Stimulated activated naive B cell treated with anti-CD40 and anti-IgM and Interleukin-4, amounts not matched to agents 10 μg/mL and 1 μg/mL and 100 μg/mL, for 72 hours (primary cell): ENCODE measurements at regions not wholly inside any gene's neighbourhood (a gene's known extent, or its start where the extent isn't known, plus 50 kb on each side); places are given as distances from the start of the nearest gene placed in this dataset.

Experiments
- ATAC-seq, 2 donors: fragments of 150-1000 bp; cut with Tn5 transposase; replicated peaks; 2 replicates each; pipeline ENCODE4 v1.10.0; 2021; ENCODE audit warnings: moderate library complexity in 1 of 2
- DNase-seq: peaks from one replicate; pipeline ENCODE4 v3.0.0; 2021
- H3K27ac Mint-ChIP-seq: one replicate; pipeline ENCODE4 v1.8.0; 2022; ENCODE audit warnings: mild to moderate bottlenecking, mixed read lengths
- H3K27me3 Mint-ChIP-seq, 2 donors: one replicate each; pipeline ENCODE4 v1.8.0; 2022; ENCODE audit warnings: mixed read lengths in 2 of 2
- H3K36me3 Mint-ChIP-seq, 2 donors: one replicate each; pipeline ENCODE4 v1.8.0; 2022; ENCODE audit warnings: mixed read lengths in 2 of 2, mild to moderate bottlenecking in 1 of 2
- H3K4me1 Mint-ChIP-seq, 2 donors: one replicate each; pipeline ENCODE4 v1.8.0; 2022; ENCODE audit warnings: mixed read lengths in 2 of 2, mild to moderate bottlenecking in 1 of 2
- H3K4me3 Mint-ChIP-seq, 2 donors: one replicate each; pipeline ENCODE4 v1.8.0; 2022; ENCODE audit warnings: mild to moderate bottlenecking in 2 of 2, mixed read lengths in 2 of 2, moderate library complexity in 1 of 2
- H3K9me3 Mint-ChIP-seq, 2 donors: one replicate each; pipeline ENCODE4 v1.8.0; 2022; ENCODE audit warnings: mixed read lengths in 2 of 2, mild to moderate bottlenecking in 1 of 2

DNA sequence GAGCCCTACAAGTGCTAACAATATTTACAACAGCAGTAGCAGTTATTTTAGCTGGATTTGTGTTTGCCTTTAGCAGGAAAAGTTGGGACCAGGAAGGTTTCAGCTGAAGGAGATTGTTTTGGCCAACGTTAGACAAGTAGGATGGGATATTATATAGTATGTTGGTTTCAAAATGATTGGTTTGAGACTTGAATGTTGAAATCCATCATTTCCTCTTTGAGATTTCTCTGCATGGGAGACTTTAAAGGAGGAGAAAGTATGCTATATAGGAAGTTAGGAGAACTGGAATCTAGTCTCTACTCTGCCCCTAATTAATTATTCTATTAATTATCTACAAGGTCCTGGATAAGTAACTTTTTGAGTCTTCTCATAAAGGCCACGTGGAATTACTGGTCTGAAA, 263.8 kb downstream of the PTEN start:
- Mint-ChIP-seq H3K4me1 (peaks cover 7 to 9% of the 10 kb centered on the region in 2 donors), H3K36me3 (peaks cover 0 to 1% of the 10 kb centered on the region in 2 donors), H3K27ac (no peak overlapping the region), H3K27me3 (no peaks in the 10 kb centered on the region), H3K9me3 (peaks cover 0 to 2% of the 10 kb centered on the region in 2 donors), H3K4me3 (no peak overlapping the region)
- no peak for ATAC-seq
- DNase-seq, result no peak

DNA sequence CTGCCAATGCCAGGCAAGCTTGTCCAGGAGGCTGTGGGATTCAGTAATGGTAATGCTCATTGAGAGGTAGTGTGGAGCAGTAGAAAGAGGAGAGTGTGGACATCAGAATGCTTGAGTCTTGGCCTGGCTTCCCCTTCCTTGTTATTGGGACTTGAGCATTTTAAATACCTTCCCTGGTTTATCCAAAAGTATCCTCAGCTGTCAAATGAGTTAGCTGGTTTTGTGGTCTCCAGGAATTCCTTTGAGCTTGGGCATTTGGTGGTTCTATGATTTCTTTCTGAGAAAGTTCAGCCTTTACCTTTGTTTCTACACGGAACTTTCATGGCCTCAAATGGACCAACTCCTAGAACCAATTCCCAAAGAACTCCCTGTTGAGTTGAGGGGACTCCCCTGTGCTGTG, 264.3 kb downstream of the PTEN start:
- H3K4me1 Mint-ChIP-seq, result peaks cover 4 to 7% of the 10 kb centered on the region in 2 donors
- H3K4me3 Mint-ChIP-seq, result no peak overlapping the region
- DNase-seq, result no peak

DNA sequence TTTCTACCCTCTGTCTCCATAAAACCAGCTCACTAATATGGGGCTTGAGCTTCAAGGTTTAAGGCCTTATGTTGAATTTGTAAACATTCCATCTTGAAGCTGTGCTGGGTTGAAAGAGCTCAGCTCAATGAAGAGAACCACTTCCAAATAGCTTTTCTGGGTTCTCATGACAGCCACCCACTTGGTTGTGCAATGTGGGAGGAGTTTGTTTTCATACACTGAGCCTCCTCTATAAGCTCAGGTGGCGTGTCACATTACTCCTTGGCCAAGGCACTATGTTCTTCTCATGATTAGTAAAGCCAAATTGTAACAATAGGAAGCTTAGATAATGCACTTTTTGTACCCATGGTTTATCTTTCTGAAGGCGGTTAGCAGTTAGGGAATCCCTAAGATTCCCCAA, 265.6 kb downstream of the PTEN start:
- ATAC-seq, result no peak
- DNase-seq, result no peak
- peaks cover 0 to 2% of the 10 kb centered on the region in 2 donors for H3K9me3 Mint-ChIP-seq
- H3K36me3 Mint-ChIP-seq, result peaks cover 0 to 1% of the 10 kb centered on the region in 2 donors
- H3K27ac Mint-ChIP-seq, result no peak overlapping the region
- H3K4me3 Mint-ChIP-seq, result no peak overlapping the region
- peaks cover under 1 to 2% of the 10 kb centered on the region in 2 donors for H3K4me1 Mint-ChIP-seq
- no peaks in the 10 kb centered on the region for H3K27me3 Mint-ChIP-seq

More for the DNA sequence above, 264.3 kb downstream of the PTEN start:
- peaks cover 0 to 1% of the 10 kb centered on the region in 2 donors for H3K36me3 Mint-ChIP-seq
- H3K27ac Mint-ChIP-seq, result no peak overlapping the region
- H3K27me3 Mint-ChIP-seq, result no peaks in the 10 kb centered on the region
- ATAC-seq, result no peak
- peaks cover 0 to 2% of the 10 kb centered on the region in 2 donors for H3K9me3 Mint-ChIP-seq

DNA sequence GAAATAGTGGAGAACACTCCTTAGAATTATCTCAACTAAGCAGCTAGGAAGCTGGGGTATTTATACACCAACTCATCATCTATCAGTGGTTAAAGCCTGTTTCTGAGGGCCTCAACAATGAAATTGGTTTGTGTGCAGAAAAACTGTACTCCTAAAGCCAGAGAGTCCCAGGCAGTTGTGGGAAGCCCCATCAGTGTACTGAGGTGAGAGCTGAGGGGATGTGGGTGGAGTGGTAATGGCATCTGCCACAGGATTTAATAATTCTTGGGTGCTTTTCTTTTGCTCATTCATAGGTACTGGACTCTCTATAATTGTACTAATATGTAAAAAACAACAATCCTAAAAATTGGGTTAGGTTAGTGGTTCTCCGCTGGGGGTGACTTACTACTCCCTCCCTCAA, 267.5 kb downstream of the PTEN start:
- peaks cover 2 to 6% of the 10 kb centered on the region in 2 donors for H3K4me1 Mint-ChIP-seq
- no peak for DNase-seq
- no peaks in the 10 kb centered on the region for H3K27me3 Mint-ChIP-seq
- H3K4me3 Mint-ChIP-seq, result no peak overlapping the region
- H3K9me3 Mint-ChIP-seq, result peaks cover 3 to 5% of the 10 kb centered on the region in 2 donors
- no peak overlapping the region for H3K27ac Mint-ChIP-seq
- H3K36me3 Mint-ChIP-seq, result peaks cover 3 to 5% of the 10 kb centered on the region in 2 donors
- ATAC-seq, result no peak

DNA sequence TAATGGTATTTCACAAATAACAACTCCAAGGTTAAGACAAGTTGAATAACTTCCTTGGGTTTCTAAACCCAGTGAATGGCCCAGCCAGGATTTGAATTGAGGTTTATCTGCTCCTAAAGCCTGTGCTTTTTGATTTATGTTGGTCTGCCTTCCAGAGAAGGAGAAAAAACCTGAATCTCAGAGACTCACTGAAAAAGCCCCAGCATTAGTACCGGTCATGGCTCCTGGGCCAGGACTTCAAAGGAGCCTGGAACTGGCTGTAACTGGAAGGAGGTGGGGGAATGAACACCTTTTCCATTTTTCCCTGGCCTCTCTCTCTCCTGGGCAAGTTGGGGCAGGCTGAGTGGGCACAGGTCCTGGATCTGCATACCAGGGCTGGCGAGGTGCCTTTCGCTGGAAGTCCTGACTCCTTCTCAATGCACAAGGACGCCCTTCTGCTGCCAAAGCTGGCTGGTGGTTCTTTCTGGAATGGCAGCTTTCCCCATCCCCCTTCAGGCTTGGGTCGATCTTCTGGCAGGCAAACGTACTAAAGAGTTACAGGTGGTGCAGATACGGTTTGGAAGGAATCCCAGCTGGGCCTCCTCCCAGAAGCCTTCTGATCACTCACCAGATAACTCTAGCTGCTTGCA, 268.2 kb downstream of the PTEN start:
- Mint-ChIP-seq H3K9me3 (peaks cover 3 to 5% of the 10 kb centered on the region in 2 donors), H3K27me3 (no peaks in the 10 kb centered on the region), H3K36me3 (peaks cover 3 to 5% of the 10 kb centered on the region in 2 donors), H3K4me1 (peaks cover 2 to 14% of the 10 kb centered on the region in 2 donors), H3K27ac (no peak overlapping the region), H3K4me3 (no peak overlapping the region)
- DNase-seq (no peak), ATAC-seq (no peak)

DNA sequence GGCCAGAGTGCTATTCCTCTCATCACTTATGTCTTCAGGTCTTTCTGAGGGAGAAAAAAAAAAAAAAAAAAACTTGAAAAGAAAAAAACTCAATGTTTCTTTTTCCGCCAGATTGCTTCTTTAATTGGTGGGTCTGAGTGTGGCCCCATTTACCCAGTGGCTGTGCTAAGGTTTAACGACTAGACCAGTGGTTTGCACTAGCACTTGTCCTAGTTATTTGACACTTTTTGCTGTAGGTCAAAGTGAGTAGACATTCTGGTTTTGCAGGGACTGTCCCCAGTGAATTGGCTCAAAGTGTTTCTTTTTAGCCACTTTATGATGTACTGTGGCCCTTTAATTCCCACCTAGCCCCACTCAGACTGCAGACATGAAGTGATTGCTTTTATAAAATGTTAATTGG, 273.3 kb downstream of the PTEN start:
- Mint-ChIP-seq H3K9me3 (peaks cover 3 to 5% of the 10 kb centered on the region in 2 donors), H3K4me3 (no peak overlapping the region), H3K27me3 (no peaks in the 10 kb centered on the region), H3K27ac (no peak overlapping the region), H3K36me3 (peaks cover 3 to 5% of the 10 kb centered on the region in 2 donors), H3K4me1 (peaks cover 14 to 45% of the 10 kb centered on the region in 2 donors)
- no peak for DNase-seq
- ATAC-seq, result peak in 1 of 2 donors; percentile 38

DNA sequence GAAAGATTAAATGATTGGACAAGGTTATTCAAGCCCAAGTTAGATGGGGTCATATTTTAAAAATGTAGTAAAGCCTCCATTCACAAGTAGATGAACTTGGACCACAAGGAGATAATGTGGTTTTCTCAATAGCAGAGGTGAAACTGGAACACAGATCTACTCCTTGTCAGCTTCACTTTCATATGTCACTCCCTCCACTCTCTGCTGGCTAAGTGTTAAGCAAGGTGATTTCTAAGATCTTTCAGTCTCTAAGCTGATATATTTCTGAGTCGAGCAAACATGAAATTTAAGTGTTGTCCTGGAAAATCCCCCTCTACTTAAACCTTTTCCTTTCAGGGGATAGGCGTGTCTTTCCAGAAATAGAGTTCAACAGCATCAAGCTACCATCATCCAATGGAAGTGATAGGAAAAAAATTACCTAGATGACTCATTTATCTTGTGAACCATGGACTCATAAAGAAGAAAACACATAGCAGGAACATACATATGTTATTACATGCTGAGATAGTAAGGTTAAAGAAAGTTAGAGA, 275.0 kb downstream of the PTEN start:
- no peaks in the 10 kb centered on the region for H3K27me3 Mint-ChIP-seq
- H3K4me3 Mint-ChIP-seq, result no peak overlapping the region

DNA sequence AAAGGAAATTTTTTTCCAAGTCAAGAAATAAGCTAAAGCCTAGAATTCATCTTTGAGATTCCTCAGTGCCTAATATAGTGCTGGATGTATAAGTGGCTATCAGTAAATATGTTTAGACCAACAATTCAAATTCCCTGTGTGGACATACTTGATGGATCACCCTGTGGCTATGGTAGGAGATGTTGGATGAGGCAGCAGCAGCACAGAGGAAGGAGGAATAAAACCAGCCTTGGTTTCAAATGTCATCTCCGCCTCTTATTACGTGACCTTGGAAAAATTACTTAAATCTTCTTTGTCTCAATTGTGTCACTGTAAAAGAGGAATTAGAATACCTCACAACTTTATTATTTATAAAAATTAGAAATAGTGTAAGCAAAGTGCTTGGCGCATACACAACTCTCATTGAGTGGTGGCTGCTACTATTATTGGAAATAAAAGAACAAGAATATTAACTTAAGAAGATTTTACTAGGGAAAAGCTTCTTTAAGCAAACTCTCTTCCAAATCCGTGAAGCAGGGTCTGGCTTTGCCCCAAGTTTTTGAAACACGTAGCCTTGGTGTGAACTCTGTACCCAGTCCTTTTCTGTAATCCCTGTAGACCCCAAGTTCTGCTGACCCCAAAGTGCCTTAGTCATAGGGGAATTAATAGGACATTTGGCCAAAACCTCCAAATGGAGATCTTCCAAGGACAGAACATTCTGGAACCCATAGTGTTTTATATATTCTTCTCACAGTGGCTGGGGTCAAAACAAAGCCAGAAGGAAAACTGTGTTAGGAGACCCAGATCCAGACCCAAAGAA, 283.8 kb downstream of the PTEN start:
- no peaks in the 10 kb centered on the region for H3K27me3 Mint-ChIP-seq
- H3K4me1 Mint-ChIP-seq, result peaks cover under 1 to 6% of the 10 kb centered on the region in 2 donors
- H3K9me3 Mint-ChIP-seq, result peaks cover 0 to 4% of the 10 kb centered on the region in 2 donors
- DNase-seq, result no peak
- peaks cover 0 to 4% of the 10 kb centered on the region in 2 donors for H3K36me3 Mint-ChIP-seq
- ATAC-seq, result no peak
- no peak overlapping the region for H3K4me3 Mint-ChIP-seq
- no peak overlapping the region for H3K27ac Mint-ChIP-seq

More for the DNA sequence above, 275.0 kb downstream of the PTEN start:
- H3K4me1 Mint-ChIP-seq, result peaks cover 14 to 48% of the 10 kb centered on the region in 2 donors
- ATAC-seq (peak; percentile 91 to 93), DNase-seq (no peak)
- H3K9me3 Mint-ChIP-seq, result peaks cover 3 to 5% of the 10 kb centered on the region in 2 donors
- H3K27ac Mint-ChIP-seq, result peak overlapping the region; percentile 51
- peaks cover 3 to 5% of the 10 kb centered on the region in 2 donors for H3K36me3 Mint-ChIP-seq

DNA sequence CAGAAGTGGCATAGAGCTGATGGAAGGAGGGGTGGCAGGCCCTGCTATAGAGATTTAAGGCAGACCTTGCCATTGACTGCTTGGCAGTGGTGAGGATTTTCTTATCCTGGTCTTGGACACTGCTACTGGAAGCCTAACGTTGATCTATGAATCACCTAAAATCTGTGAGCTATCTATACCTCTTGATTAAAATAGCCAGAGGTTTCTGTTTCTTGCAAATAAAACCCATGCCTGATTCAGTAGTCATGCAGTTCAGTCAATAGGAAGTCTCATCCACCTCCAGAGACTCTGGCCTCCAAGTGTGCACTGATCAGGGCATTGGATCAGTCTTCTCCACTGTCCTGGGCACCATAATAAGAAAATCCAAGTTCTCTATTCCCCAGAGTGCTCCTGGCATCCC, 286.5 kb downstream of the PTEN start:
- H3K27ac Mint-ChIP-seq, result no peak overlapping the region
- H3K4me3 Mint-ChIP-seq, result no peak overlapping the region
- DNase-seq (no peak), ATAC-seq (no peak)
- peaks cover 4 to 5% of the 10 kb centered on the region in 2 donors for H3K9me3 Mint-ChIP-seq
- H3K27me3 Mint-ChIP-seq, result no peaks in the 10 kb centered on the region
- peaks cover 0 to 4% of the 10 kb centered on the region in 2 donors for H3K36me3 Mint-ChIP-seq
- H3K4me1 Mint-ChIP-seq, result peaks cover 9 to 26% of the 10 kb centered on the region in 2 donors

DNA sequence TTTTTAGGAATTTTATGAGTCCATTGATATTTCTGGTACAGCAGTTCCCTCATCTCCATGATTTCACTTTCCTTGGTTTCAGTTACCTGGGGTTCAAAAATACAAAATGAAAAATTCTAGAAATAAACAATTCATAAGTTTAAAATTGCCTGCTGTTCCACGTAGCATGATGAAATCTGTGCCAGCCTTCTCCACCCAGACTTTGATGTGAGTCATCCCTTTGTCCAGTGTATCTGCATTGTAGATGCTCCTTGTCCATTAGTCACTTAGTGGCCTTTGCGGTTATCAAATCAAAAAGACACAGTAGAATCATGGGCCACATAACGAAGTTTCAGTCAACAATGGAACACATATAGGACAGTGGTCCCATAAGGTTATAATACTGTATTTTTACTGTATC, 286.9 kb downstream of the PTEN start:
- Mint-ChIP-seq H3K4me3 (no peak overlapping the region), H3K27me3 (no peaks in the 10 kb centered on the region), H3K36me3 (peaks cover 0 to 4% of the 10 kb centered on the region in 2 donors), H3K9me3 (peaks cover 4 to 5% of the 10 kb centered on the region in 2 donors), H3K27ac (no peak overlapping the region), H3K4me1 (peaks cover 9 to 26% of the 10 kb centered on the region in 2 donors)
- ATAC-seq (no peak), DNase-seq (no peak)

DNA sequence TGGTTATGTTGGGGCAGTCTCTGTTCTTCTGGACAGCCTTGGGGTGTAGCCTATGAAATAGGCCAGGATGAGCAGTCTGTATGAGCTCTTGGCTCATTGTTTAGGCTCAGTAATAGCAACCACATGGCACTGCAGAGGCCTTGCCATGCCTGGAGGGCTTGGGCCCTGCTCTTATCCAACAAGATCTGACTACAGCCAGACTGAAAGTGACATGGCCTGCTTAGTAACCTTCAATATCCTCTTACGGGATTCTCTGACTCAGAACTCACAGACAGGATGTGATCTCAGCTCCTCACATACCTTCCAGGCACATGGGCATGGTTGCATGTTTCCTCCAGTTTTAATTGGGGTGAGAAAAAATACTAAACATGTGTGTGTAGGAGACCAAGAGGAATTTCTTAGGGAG, 289.3 kb downstream of the PTEN start:
- H3K27ac Mint-ChIP-seq, result peak overlapping the region; percentile 76
- ATAC-seq (peak; percentile 96), DNase-seq (peak; percentile 11)
- peaks cover 0 to 4% of the 10 kb centered on the region in 2 donors for H3K36me3 Mint-ChIP-seq
- H3K4me3 Mint-ChIP-seq, result no peak overlapping the region
- H3K27me3 Mint-ChIP-seq, result no peaks in the 10 kb centered on the region
- H3K9me3 Mint-ChIP-seq, result peaks cover 4 to 5% of the 10 kb centered on the region in 2 donors
- H3K4me1 Mint-ChIP-seq, result peaks cover 9 to 26% of the 10 kb centered on the region in 2 donors

DNA sequence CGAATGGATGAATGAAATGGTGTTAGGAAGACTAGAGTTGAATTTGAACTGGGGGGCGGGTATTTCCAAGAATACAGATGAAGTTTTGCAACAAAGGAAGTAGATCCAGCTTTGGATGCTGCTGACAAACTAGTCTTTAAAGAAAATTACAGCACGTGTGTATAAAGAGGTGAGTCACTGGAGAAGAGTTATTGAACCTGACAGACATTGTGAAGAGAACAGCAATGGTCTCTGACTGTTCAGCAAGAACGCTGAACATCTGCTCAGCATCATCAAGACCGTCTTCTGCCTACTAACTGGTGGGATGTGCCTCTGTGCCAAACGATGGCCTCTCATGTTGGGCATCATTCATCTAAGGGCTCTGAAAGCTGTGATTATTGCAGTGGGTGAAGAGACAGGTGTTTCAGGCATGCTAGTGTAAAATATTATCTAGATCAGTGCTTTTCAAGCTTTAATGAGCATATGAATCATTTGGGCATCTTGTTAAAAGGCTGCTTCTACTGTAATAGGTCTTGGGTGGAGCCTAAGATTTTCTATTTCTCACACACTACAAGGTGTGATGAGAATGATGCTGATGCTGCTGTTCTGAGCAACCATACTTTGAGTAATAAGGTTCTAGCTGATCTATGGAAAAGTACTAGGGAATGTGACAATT, 291.3 kb downstream of the PTEN start:
- Mint-ChIP-seq H3K27ac (no peak overlapping the region), H3K4me1 (peaks cover 14 to 26% of the 10 kb centered on the region in 2 donors), H3K9me3 (peaks cover 4 to 5% of the 10 kb centered on the region in 2 donors), H3K36me3 (peaks cover 0 to 4% of the 10 kb centered on the region in 2 donors), H3K4me3 (no peak overlapping the region), H3K27me3 (no peaks in the 10 kb centered on the region)
- DNase-seq (no peak), ATAC-seq (peak in 1 of 2 donors; percentile 16)

DNA sequence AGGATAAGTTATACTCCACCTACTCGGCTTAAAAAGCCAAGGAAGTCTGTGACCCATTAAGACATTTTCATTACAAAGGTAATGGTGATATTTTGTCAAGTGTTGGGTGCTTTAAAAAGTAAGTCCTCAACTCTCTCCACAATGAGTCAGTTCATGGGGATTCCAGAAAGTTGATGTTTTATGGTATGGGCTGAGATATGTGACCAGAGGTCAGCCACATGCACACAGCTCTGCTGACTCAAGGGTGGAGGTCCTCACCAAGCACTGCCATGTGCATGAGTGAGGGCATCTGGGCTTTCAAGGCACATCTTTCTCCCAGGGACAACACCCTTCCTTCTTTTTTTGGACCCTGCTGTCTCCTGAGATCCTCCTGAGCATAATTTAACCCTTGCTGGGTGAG, 292.9 kb downstream of the PTEN start:
- peaks cover 14 to 26% of the 10 kb centered on the region in 2 donors for H3K4me1 Mint-ChIP-seq
- ATAC-seq (no peak), DNase-seq (no peak)
- no peak overlapping the region for H3K4me3 Mint-ChIP-seq
- no peaks in the 10 kb centered on the region for H3K27me3 Mint-ChIP-seq
- H3K27ac Mint-ChIP-seq, result no peak overlapping the region
- H3K36me3 Mint-ChIP-seq, result peaks cover 0 to 2% of the 10 kb centered on the region in 2 donors
- peaks cover 2 to 5% of the 10 kb centered on the region in 2 donors for H3K9me3 Mint-ChIP-seq

DNA sequence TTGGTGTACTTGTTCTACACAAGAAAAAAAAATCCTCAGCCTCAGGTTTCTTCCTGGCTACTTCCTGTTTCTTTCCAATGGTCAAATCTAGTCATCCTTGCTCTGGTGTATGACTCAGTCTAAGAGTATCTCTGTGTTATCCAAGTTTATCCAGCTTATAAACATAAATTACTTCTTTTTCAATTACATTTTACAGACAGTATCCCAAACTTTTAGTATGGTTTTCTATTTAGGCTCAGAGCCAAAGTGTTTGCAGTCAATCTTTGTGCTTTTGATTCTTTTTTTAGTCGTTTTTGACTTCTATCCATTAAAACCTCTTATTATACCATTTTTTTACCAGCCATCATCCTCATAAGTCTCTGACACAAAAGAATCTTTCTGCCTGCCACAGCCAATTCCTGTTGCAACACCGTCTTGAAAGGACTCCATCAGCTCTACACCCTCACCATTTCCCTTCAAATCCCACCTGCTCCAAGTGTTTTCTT, 294.6 kb downstream of the PTEN start:
- ATAC-seq, result no peak
- Mint-ChIP-seq H3K27ac (no peak overlapping the region), H3K9me3 (peaks cover 0 to 8% of the 10 kb centered on the region in 2 donors), H3K4me1 (peaks cover 16 to 22% of the 10 kb centered on the region in 2 donors), H3K4me3 (no peak overlapping the region), H3K36me3 (peaks cover 1 to 4% of the 10 kb centered on the region in 2 donors), H3K27me3 (no peaks in the 10 kb centered on the region)
- DNase-seq, result no peak
